DOHH2 (cell line): ENCODE measurements at regions not wholly inside any gene's neighbourhood (a gene's known extent, or its start where the extent isn't known, plus 50 kb on each side); places are given as distances from the start of the nearest gene placed in this dataset.

Experiments used
- CTCF ChIP-seq: fragments of 200-600 bp; sonication (generic); IDR thresholded peaks from one replicate; pipeline ENCODE4 v1.5.1; 2014; ENCODE audit warnings: antibody characterized with exemption, mild to moderate bottlenecking, low read depth, low read length; ENCODE audit not compliant: poor library complexity, severe bottlenecking
- EZH2phosphoT487 ChIP-seq: fragments of 200-600 bp; sonication (generic); IDR thresholded peaks from 2 replicates; pipeline ENCODE4 v1.6.1; 2017; ENCODE audit warnings: borderline replicate concordance, mild to moderate bottlenecking, antibody characterized with exemption, low read length, moderate library complexity, mixed read lengths

- TF ChIP-seq CTCF (no peak), EZH2phosphoT487 (no peak)
Observed at GRCh38 chr3:132841621-132842020, 119.4 kb upstream of the NPHP3 start.
